Pancreas (tissue), 10 donors: ENCODE measurements at regions not wholly inside any gene's neighbourhood (a gene's known extent, or its start where the extent isn't known, plus 50 kb on each side); places are given as distances from the start of the nearest gene placed in this dataset.

Experiments used
- ATAC-seq, 4 donors: fragments of 200-7000 bp; cut with Tn5 transposase; one replicate each; pipeline versions ENCODE4 v1.8.0 to v1.9.1; 2020; ENCODE audit warnings: mild to moderate bottlenecking in 4 of 4, moderate library complexity in 4 of 4
- DNase-seq, 6 donors: peaks; one replicate each; pipeline ENCODE4 v3.0.0-alpha.2; 2020
- FAIRE-seq: peaks from 2 replicates; lab custom pipeline; 2012; peaks lifted over from hg19 to GRCh38; lab: Jason Lieb, UNC
- H3K27ac ChIP-seq, 4 donors: fragments of 200-600 bp; sonication (generic); 1 replicate in 3 of 4; 2 replicates in 1 of 4; pipeline versions ENCODE4 v1.5.0 to v1.8.0; 2020
- H3K27me3 ChIP-seq, 4 donors: fragments of 200-600 bp; one replicate each; pipeline ENCODE4 v1.8.0; 2021
- H3K36me3 ChIP-seq, 3 donors: fragments of 200-600 bp; sonication (generic) in 1 of 3; one replicate each; pipeline versions ENCODE4 v1.5.0 to v1.8.0; 2020 to 2021
- H3K4me1 ChIP-seq, 3 donors: fragments of 200-600 bp; one replicate each; pipeline ENCODE4 v1.8.0; 2021
- H3K4me3 ChIP-seq, 4 donors: fragments of 200-600 bp; sonication (generic) in 2 of 4; one replicate each; pipeline versions ENCODE4 v1.5.0 to v1.8.0; 2020 to 2021
- H3K9me3 ChIP-seq, 4 donors: fragments of 200-600 bp; one replicate each; pipeline ENCODE4 v1.8.0; 2021
- WGBS, 2 donors: extraction: QIAGEN DNeasy Blood & Tissue Kit; methylation state at CpG; one replicate each; pipeline ENCODE4 v1.1.7; 2013; 5-methylcytosine and 5-hydroxymethylcytosine counted together
- intact Hi-C, 3 donors: fragments of 100-400 bp; cut with DNase I; formaldehyde crosslinking; loops; one replicate each; pipeline versions ENCODE4 v1.11.1 to v1.14.2; 2022
- TF ChIP-seq, protein P1 (sequence below), 4 donors: fragments of 200-600 bp; sonication (generic) in 3 of 4; IDR thresholded peaks; one replicate each; pipeline versions ENCODE4 v1.5.0 to v1.8.0; 2021; ENCODE audit warnings: antibody characterized with exemption in 4 of 4
- donor health status: healthy with polysubstance abuse.
- donor health status: DM: no; HTN: no; CAD: no; lungs with moderate emphysema.
- donor health status: DM: no; HTN: no; CAD: no.
- donor health status: control.
- donor health status: control.
- donor health status: Bipolar disorder and iron deficiency.
- donor health status: DM: yes; HTN: yes; CAD: no.
- donor health status: DM: no; HTN: no; CAD: no.
- donor health status: DM: no; HTN: no; CAD: no.
- donor health status: DM: yes; HTN: yes; CAD: no.

DNA sequence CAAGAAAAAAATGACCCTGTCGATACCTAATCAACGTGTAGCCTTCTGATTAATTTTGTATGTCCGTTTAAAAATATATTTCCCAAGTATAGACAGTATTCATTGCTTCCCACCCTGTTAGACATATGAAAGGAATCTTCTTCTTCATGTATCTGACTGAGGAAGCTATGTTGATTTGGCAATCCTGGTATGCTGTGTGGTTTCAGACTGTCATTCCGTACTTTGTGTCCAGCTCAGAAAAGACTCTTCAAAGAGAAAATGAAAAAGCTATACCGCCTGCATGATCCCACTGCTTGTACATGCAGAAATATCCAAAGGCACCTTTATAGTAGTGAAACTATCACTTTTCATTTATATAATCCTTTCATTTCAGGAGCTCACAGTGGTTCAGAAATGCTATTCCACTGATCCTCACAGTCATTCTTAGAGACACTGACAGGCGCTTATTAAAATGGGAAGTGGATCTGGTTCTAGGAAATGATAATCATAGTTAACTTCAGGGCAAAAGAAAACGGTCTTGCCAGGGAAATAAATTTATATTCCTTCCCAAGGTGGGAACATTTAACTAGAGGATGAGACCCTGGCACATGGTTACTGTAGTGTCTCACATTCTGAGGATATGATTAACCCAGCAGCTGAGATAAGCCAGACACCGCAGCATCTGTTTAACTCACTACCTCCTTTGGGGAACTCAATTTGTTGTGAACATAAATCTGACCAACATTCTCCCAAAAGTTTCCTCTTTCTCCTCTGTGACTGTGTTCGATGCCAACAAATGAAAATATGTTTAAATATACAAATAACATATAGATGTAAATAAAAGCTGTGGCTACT is 599.2 kb upstream of the LUZP2 start:
- no peak for FAIRE-seq
- Histone ChIP-seq H3K27me3 (no peaks in the 10 kb centered on the region), H3K4me1 (no peaks in the 10 kb centered on the region), H3K27ac (no peak overlapping the region), H3K4me3 (no peak overlapping the region), H3K36me3 (no peaks in the 10 kb centered on the region), H3K9me3 (no peaks in the 10 kb centered on the region)
- TF ChIP-seq, protein P1, sequence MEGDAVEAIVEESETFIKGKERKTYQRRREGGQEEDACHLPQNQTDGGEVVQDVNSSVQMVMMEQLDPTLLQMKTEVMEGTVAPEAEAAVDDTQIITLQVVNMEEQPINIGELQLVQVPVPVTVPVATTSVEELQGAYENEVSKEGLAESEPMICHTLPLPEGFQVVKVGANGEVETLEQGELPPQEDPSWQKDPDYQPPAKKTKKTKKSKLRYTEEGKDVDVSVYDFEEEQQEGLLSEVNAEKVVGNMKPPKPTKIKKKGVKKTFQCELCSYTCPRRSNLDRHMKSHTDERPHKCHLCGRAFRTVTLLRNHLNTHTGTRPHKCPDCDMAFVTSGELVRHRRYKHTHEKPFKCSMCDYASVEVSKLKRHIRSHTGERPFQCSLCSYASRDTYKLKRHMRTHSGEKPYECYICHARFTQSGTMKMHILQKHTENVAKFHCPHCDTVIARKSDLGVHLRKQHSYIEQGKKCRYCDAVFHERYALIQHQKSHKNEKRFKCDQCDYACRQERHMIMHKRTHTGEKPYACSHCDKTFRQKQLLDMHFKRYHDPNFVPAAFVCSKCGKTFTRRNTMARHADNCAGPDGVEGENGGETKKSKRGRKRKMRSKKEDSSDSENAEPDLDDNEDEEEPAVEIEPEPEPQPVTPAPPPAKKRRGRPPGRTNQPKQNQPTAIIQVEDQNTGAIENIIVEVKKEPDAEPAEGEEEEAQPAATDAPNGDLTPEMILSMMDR (IDR thresholded peaks at IDR 0.05), result no peak
- intact Hi-C loops, result no loop called here
- ATAC-seq, result no peak
- DNase-seq, result no peak
- WGBS, 2 donors, result 63 to 68% methylated on average over 9 of the region's 9 CpGs

DNA sequence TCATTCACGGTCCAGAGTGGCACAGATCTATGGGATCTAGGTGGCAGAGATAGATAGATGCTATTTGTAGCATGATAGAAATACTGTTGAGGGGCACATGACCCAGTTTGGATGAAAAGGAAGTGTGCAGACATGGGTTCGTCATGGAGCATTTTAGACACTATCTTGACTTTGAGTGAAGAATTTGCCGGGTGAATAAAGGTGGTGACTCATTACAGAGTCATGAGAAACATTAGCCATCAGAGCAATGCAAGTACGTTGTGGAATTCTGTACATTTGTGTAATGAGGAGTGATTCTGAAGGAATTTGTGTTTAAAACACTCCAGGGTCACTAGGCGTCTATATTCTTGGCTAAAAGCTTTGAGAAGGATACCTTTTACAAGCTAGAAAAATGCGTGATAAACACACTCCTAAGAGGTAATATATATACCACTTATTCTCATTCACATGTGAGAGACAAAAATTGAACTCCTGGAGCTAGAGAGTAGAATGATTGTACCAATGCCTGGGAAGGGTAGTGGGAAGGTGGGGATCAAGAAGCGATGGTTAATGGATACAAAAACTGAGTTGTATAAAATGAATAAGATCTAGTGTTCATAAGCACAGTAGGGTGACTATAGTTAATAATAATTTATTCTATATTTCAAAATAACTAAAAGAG is 593.7 kb upstream of the LUZP2 start:
- TF ChIP-seq, protein P1 (IDR thresholded peaks at IDR 0.05), result no peak
- no peak for DNase-seq
- Histone ChIP-seq H3K4me1 (no peaks in the 10 kb centered on the region), H3K36me3 (no peaks in the 10 kb centered on the region), H3K9me3 (no peaks in the 10 kb centered on the region), H3K27me3 (no peaks in the 10 kb centered on the region), H3K4me3 (no peak overlapping the region), H3K27ac (no peak overlapping the region)
- intact Hi-C loops, result no loop called here
- no peak for FAIRE-seq
- 59 to 61% methylated on average over 7 of the region's 7 CpGs for WGBS, 2 donors
- no peak for ATAC-seq

DNA sequence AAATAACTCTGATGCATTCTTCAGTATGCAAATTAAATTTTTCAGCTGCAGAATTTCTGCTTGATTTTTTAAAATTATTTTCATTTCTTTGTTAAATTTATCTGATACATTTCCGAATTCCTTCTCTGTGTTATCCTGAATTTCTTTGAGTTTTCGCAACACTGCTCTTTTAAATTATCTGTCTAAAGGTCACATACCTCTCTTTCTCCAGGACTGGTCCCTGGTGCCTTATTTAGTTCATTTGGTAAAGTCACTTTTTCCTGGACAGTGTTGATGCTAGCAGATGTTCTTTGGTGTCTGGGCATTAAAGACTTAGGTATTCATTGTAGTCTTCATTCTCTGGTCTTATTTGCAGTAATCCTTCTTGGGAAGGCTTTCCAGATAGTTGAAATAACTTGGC is 577.4 kb upstream of the LUZP2 start:
- no peaks in the 10 kb centered on the region for H3K4me1 ChIP-seq
- H3K27ac ChIP-seq, result no peak overlapping the region
- H3K27me3 ChIP-seq, result no peaks in the 10 kb centered on the region
- TF ChIP-seq, protein P1 (IDR thresholded peaks at IDR 0.05), result no peak
- H3K9me3 ChIP-seq, result no peaks in the 10 kb centered on the region
- H3K36me3 ChIP-seq, result no peaks in the 10 kb centered on the region
- H3K4me3 ChIP-seq, result no peak overlapping the region
- intact Hi-C loops, result no loop called here
- no peak for ATAC-seq
- 72 to 80% methylated on average over 2 of the region's 2 CpGs for WGBS, 2 donors
- no peak for DNase-seq
- no peak for FAIRE-seq

DNA sequence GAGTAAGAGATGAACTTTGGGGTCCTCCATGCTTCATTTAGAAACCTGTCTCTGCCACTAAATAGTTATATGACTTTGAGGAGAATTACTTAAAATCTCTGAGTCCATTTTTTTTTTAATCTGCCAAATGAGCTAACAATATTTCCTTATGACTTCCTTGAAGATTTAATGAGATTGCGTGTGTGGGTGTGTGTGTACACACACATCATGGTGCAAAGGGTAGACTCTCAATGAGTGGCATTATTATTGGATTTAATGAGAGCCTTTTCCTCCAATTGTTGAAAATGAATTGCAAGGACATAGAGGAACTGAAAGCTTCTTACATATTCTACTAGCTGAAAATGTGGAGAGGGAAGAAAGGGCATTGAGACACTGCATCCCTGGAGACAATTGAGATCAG is 573.5 kb upstream of the LUZP2 start:
- Histone ChIP-seq H3K27me3 (no peaks in the 10 kb centered on the region), H3K9me3 (no peaks in the 10 kb centered on the region), H3K36me3 (no peaks in the 10 kb centered on the region), H3K4me3 (no peak overlapping the region), H3K4me1 (no peaks in the 10 kb centered on the region), H3K27ac (no peak overlapping the region)
- intact Hi-C loops, result no loop called here
- WGBS, 2 donors, result 79 to 81% methylated on average over 1 of the region's 1 CpG
- TF ChIP-seq, protein P1 (IDR thresholded peaks at IDR 0.05), result no peak
- DNase-seq, result no peak
- ATAC-seq, result no peak
- FAIRE-seq, result no peak

DNA sequence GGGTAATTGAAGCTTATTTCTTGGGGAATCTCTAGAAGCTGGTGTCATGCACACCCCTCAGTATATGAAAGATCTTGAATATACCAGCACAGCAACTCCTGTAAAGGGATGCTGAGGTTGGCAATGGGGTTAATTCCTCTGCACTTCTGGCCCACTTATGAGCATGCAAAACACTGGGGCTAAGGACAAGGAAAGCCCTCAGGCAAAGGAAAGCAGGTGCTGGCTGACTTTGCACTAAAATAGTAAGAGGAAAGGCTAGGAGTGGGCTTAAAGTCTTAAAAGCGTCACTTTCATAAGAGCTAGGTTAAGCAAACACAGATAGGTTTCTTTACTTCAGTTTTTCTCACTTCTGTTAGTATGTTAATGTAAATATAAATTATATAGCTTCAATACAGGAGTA is 572.6 kb upstream of the LUZP2 start:
- H3K27me3 ChIP-seq, result no peaks in the 10 kb centered on the region
- ATAC-seq (no peak), FAIRE-seq (no peak), DNase-seq (no peak)
- TF ChIP-seq, protein P1 (IDR thresholded peaks at IDR 0.05), result no peak
- H3K4me1 ChIP-seq, result no peaks in the 10 kb centered on the region
- WGBS, 2 donors, result 82 to 89% methylated on average over 1 of the region's 1 CpG
- no peak overlapping the region for H3K4me3 ChIP-seq
- intact Hi-C loops, result no loop called here
- H3K27ac ChIP-seq, result no peak overlapping the region
- no peaks in the 10 kb centered on the region for H3K9me3 ChIP-seq
- H3K36me3 ChIP-seq, result no peaks in the 10 kb centered on the region
